Thyroid gland (tissue), 4 donors: ENCODE measurements at regions not wholly inside any gene's neighbourhood (a gene's known extent, or its start where the extent isn't known, plus 50 kb on each side); places are given as distances from the start of the nearest gene placed in this dataset.

Experiments used
- CTCF ChIP-seq, 6 experiments: fragments of 200-600 bp in 3 of 6; fragments of 450-650 bp in 3 of 6; sonication (generic) in 3 of 6; IDR thresholded peaks; one replicate each; pipeline ENCODE4 v1.5.1; 2016 to 2019; ENCODE audit warnings: antibody characterized with exemption in 6 of 6, mild to moderate bottlenecking in 2 of 6, inconsistent platforms in 1 of 6, moderate library complexity in 1 of 6
- POLR2A ChIP-seq, 2 donors: fragments of 450-650 bp; IDR thresholded peaks; one replicate each; pipeline ENCODE4 v1.6.1; 2017; ENCODE audit warnings: antibody characterized with exemption in 2 of 2, mild to moderate bottlenecking in 2 of 2, moderate library complexity in 1 of 2

DNA sequence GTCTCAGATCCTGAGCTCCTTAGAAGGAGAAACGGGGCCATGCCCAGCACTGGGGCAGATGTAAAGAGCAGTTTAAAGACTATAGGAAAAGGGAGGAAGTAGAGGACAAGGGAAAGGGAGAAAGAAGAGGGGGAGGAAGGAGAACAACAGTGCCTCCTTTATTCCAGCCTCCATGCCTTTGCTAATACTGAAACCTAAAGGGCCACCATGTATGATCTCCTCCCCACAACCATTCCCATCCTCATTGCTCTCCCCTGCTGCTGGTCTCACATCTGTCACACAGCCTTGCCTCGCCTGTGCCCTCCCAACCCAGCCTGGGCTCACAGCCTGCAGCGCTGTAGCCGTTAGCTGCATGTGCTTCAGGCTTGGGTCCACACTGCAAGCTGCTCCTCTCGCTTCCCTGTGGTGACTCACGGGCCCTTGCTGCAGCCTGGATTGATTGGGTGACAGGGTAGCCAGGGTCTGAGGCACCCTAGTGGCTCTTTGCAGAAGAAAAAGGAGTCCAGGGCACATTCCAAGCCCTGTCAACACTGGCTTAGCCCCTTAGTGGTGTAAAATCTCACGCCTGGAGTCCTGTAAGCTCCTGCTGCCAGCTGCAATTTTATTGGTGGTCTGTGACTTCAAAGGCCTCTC lies 281.9 kb downstream of the SRBD1 start:
- TF ChIP-seq CTCF (IDR thresholded peaks at IDR 0.05): no peak
- TF ChIP-seq POLR2A (IDR thresholded peaks at IDR 0.05): no peak
